HL-60 (cell line): ENCODE measurements at regions not wholly inside any gene's neighbourhood (a gene's known extent, or its start where the extent isn't known, plus 50 kb on each side); places are given as distances from the start of the nearest gene placed in this dataset.

Source experiments
- CTCF ChIP-seq: IDR thresholded peaks from one replicate; pipeline ENCODE4 v1.5.1; 2011; ENCODE audit warnings: low read length, control low read depth, inconsistent platforms; ENCODE audit not compliant: insufficient read depth
- GABPA ChIP-seq: IDR thresholded peaks from 2 replicates; pipeline ENCODE4 v1.6.1; 2012; ENCODE audit warnings: low read depth
- POLR2AphosphoS5 ChIP-seq: IDR thresholded peaks from 2 replicates; pipeline ENCODE4 v1.6.1; 2012; ENCODE audit warnings: low read depth
- REST ChIP-seq: IDR thresholded peaks from 2 replicates; pipeline ENCODE4 v1.6.1; 2012; ENCODE audit warnings: low read depth; ENCODE audit not compliant: insufficient replicate concordance
- SPI1 ChIP-seq: IDR thresholded peaks from 2 replicates; pipeline ENCODE4 v1.6.1; 2012; ENCODE audit warnings: low read depth, mild to moderate bottlenecking, borderline replicate concordance

- TF ChIP-seq POLR2AphosphoS5 = no peak
- no peak for TF ChIP-seq CTCF
- no peak for TF ChIP-seq REST
- TF ChIP-seq SPI1 = no peak
- TF ChIP-seq GABPA = no peak
Observed at GRCh38 chr2:217527590-217528202, 475.1 kb downstream of the TNS1 start.
